Hepatocyte (in vitro differentiated cells): ENCODE measurements at regions not wholly inside any gene's neighbourhood (a gene's known extent, or its start where the extent isn't known, plus 50 kb on each side); places are given as distances from the start of the nearest gene placed in this dataset.

ENCODE experiments used
- EZH2phosphoT487 ChIP-seq: fragments of 200-600 bp; sonication (generic); IDR thresholded peaks from one replicate; pipeline ENCODE4 v1.6.1; 2018; ENCODE audit warnings: antibody characterized with exemption, mild to moderate bottlenecking, low read depth, moderate library complexity; ENCODE audit not compliant: unreplicated experiment, severe bottlenecking
- TF ChIP-seq, protein P1 (sequence below): fragments of 200-600 bp; sonication (generic); IDR thresholded peaks from 2 replicates; pipeline ENCODE4 v1.5.1; 2016; ENCODE audit warnings: antibody characterized with exemption, mild to moderate bottlenecking; ENCODE audit not compliant: poor library complexity

DNA sequence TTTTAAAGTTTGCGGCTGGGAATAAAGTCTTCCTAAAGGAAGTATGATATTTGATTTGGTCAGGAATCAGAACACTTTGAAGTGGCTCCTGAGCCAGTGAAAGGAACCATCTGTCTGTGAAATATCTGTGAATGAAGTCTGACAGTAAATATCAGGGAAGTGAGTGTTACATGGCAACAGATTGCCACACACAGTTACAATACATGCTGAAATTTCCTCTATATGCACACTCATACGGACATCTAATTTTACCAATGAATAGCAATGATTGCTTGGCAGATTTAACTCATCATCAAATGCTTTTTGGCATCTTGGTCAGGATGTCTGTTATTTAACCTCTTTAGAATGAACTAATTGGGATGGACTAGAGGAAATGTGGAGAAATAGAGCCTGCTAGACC lies 1023.8 kb downstream of the FAT4 start:
- TF ChIP-seq, protein P1, sequence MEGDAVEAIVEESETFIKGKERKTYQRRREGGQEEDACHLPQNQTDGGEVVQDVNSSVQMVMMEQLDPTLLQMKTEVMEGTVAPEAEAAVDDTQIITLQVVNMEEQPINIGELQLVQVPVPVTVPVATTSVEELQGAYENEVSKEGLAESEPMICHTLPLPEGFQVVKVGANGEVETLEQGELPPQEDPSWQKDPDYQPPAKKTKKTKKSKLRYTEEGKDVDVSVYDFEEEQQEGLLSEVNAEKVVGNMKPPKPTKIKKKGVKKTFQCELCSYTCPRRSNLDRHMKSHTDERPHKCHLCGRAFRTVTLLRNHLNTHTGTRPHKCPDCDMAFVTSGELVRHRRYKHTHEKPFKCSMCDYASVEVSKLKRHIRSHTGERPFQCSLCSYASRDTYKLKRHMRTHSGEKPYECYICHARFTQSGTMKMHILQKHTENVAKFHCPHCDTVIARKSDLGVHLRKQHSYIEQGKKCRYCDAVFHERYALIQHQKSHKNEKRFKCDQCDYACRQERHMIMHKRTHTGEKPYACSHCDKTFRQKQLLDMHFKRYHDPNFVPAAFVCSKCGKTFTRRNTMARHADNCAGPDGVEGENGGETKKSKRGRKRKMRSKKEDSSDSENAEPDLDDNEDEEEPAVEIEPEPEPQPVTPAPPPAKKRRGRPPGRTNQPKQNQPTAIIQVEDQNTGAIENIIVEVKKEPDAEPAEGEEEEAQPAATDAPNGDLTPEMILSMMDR = no peak
- no peak for TF ChIP-seq EZH2phosphoT487
